ENCODE measurements at regions not wholly inside any gene's neighbourhood (a gene's known extent, or its start where the extent isn't known, plus 50 kb on each side); places are given as distances from the start of the nearest gene placed in this dataset.

DNA sequence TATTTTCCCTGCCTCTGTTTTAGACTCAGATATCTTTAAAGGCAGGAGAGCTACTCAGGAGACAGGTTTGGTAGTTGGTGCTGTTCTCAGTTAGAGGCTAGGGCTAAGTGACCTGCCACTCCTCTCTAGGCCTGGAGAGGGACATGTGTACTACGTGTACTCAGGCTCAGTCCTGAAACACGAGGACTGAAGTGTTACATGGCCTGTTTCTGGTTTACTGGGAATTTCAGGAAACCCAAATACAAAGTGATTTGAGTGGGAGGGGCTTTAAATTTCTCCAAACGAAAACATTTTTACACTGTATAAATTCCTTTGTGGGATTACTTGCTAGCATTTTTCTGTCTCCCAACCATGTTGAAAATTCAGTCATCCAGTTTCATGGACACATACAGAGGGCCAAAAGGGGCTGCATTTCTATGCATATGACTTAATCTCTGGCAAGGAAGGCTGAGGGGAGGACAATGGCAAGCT lies 343.3 kb downstream of the CYP26B1 start:
- DNase-seq = no peak

DNA sequence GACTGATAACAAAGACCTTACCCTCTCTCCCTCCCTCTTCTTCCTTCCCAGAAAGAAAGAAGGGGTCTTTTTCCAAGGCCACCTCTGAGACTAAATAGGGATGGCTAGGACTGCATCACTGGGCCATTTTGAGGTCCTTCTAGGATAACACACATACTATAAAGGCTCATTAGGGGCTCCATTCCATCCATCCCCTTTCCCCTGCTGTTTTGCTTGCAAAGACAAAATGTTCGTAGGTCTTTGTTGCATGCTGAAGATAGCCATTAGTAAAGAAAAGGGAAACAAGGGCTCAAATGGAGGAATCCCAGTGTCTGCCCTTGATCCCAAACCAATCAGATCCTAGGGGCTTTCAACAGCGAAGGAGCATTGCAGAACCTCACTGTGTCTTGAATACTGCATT lies 344.3 kb downstream of the CYP26B1 start:
- DNase-seq = no peak

DNA sequence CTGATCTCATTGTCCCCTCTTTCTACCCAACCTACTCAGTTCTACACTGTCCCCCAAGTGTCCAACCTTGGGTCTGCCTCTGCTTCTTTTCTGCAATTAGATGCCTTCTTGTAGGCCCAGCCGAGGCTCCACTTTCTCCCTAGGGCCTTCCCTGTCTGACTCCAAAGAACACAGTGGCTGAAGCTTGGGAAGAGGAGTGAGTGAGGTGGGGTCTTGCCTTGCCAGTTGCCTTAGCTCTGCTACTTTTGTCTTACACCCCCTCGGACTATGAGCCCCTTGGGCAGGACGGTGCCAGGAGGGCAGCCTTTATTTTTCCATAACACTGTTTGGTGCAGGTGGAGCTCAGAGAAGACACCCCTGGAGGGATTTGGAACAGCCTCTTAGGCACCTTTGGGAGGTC lies 345.1 kb downstream of the CYP26B1 start:
- no peak for DNase-seq

DNA sequence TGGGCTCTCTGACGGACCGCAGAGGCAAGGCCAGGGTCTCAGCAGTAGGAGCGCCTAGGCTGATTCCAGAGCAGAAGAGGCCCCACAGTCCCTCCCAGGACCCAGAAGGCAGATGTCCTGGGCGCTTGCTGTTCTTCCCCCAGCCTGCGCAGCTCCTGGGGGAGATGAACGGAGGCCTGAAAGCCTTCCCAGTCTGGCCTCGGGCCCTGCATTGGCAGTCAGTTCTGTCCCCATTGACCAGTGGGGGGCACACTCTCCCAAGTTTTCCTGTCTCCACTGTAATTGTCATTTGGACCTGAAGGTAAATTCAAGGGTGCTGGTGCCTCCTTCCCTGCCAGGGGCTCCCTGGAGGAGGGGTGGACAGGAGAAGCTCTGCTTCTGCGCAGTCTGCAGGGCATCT lies 345.7 kb downstream of the CYP26B1 start:
- DNase-seq = peak; percentile 16

DNA sequence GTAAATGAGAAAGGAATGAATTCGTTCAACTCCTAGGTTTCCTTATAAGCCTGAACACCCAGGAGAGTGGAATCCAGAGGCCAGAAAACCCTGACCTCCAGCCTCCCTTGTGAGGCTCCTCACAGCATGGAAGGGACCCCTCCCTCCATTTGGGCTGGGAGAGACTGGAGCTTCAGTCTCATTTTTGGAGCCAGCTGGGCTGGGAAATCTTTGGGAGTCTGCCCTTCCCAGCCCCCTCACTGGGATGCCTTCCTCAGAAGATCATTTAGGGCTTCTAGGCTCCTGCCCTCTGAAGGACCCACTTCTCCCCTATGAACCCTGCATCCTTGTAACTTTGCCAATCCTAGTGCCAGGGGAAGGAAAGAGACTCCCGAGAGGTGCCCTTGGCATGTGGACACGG lies 346.1 kb downstream of the CYP26B1 start:
- no peak for DNase-seq

DNA sequence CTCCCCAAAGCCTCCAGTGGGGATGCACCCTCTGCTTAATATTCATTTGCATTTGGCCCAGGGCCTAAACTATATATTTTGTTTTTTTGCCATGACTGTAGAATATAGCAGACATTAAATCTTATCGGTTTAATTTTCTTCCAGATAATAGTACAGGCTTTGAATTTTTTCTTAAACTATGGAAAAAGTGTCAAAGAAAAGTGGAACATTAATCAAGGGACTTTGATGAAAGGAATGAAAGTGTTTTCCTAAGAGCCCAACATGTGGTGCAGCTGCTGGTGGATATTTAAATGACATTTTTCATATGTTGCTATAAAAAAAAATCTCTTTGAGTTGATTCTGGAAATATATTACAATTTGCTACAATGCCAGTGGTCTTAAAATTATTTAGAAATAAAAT lies 346.8 kb downstream of the CYP26B1 start:
- DNase-seq = no peak

DNA sequence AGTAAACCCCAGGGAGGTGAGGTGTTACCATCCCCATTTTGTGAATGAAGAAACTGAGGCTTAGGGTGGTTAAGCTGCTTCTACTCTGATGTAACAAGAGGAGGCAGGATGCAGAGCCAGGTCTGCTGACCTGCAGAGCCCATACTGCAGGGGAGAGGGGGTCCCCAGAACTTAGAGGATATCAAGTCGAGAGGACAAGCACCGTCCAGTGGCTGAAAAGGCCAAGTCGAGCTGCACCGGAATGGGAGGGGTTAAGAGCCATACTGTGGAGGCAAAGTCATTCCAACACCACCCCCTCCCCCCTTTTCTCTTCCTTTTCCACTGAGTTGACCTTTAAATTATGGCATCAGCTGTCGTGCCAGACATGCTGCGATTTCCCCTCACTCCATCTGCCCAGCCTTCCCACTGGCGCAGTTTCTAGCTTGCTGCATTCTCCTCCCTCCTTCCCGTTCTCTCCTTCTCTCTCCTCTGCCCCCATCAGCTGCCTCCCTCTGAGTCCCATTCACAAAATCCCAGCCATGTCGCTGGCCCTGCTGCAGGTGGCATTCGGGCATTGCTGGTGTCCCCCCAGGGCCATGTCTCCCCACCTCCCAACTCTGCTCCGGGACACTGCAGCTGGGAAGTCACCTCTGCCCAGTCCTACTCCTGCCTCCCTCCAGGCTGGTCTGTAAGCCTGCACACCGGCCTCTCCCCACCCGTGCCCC lies 346.9 kb downstream of the DYSF start:
- DNase-seq = no peak

DNA sequence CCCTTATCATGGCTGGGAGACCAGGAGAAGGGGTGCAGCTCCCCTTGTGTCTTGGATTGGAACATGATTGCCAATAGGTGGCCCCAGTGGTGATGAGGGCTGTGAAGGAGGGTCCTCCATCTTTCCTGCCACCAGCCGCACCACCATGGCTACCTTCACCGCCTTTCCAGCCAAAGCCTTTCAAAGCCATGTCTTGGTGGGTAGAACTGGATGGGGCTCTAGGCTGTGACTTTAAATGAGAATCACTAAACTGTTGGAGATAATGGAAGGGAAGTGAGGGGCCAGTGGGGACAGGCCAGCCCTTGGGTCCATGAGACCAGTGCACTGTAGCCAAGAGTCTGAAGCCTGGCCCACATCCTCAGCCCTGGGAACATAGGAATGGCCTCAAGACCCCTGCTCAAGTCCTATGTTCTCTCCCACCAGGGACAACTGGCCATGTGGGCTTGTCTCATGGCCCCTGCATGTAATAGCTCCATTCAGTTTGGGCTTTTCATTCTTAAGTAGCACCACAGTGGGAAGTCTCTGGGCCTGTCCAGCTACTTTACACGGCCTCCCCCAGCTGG lies 345.7 kb downstream of the DYSF start:
- DNase-seq = no peak

DNA sequence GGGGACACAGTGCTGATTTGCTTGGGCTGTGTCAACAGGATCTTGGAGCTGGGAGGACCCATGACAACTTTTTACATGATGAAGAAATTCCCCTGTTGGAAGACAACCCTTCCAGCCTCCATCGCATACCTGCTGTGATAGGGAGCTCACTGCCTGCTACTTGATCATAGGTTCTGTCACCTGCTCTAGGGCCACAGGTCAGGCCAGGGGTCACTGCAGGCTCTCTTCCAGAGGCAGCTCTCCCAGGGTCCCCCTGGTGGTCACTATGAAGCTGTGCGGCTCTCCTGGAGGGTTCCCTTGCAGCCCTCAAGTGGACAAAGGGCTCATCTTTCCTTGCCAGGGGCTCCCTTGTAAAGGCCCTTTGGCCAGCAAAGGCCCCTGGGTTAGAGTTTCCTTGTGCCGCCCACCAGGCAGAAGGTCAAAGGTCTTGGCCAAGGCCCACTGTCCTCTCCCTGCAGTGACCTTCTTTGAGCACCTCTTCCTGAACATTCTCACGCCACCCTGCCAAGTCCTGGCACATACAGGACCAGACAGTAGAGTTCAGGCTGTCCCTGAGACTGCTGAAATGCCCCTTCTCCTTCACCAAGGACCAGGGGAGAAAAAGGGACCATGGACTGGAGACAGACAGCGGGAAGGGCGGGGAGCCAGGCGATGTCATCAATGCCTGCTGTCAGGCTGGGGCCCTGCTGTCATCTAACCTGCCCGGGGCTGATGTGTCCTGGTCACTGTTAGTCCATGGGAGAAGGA lies 345.1 kb downstream of the DYSF start:
- peak; percentile 23 for DNase-seq

DNA sequence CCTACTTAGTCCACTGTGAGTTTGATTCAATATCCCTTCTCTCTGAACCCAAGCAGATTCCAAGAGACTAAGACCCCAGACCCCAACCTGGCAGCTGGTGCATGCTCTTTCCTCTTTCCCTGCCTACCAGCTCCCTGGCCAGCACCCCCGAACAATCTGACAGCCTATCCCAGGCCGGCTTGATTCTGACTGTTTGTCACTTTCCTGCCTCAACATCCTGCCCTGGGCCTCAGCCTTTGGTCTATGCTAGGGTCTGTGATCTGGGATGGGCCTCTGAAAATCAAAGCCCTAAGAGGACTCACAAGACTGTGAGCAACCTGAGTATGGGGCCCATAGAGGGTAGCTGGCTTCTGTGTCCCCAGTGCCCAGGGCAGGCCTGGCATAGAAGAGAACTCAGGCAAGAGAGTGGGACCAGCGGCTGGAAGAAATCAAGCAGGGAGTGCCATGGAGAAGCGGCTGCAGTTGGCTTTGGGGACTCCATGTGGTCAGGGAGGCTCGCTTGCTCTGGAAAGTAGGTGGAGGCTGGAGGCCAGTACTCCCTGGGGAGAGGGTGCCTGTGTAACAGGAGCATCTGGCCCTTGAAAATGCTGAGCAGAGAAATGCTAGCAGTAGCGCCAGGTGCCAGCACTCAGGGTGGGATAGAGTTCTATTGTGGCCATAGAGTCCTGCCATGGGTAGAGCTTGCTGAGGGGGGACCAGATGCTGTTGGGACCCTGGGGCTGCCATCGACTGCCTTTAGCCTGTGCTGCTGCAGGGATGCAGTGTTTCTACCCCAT lies 343.9 kb downstream of the DYSF start:
- DNase-seq = no peak

DNA sequence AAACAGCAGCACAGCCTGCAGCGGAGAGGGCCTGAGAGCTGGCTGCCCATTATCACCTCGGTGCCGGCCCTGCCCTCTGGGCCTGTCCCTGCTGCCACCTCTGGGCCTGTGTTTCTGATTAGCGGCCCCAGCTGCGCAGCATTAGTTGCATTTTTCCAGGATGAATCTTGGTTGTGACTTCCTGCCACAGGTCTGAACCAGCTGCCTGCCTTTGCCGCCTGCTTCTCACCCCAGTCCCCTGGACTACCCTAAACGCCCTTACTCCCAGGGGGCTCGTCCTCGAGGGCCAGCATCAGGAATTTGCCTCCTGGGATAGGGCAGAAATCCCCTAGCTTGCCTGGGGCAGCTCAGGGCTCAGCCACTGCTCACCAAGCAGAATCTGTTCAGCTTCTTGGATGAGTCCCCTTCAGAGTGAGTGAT lies 342.8 kb downstream of the DYSF start:
- DNase-seq = no peak

DNA sequence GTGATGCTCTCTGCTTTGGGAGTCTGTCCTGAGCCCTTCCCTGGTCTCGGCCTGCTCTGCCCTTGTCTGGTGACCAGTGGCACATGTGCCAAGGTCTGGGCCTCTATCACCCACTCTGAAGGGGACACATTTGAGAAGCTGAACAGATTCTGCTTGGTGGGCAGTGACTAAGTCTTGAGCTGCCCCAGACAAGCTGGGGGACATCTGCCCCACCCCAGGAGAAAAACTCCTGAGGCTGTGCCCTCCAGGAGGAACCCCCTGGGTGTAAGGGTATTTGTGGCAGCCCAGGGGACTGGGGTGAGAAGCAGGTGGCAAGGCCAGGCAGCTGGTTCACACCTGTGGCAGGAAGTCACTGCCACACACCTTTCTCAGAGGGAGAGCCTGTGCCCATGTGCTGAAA lies 342.1 kb downstream of the DYSF start:
- DNase-seq = no peak

DNA sequence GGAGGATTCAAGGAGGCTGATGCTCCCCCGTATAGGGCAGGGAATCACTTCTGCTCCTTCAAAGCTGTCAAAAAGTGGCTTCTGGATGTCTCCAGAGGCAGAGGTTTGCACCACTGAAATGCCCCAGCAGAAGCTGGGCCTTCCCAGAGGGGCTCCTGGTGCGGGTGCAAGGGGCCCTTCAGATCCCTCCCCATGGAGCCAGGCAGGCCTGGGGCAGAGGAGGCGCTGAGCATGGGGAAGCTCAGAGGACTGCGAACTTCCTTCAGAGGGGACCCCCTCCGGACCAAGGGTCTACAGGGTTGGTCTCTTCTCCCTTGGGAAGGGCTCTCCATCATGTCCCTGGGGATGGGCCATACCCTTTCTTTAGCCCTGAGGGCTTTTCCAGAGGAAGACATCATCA lies 341.2 kb downstream of the DYSF start:
- no peak for DNase-seq

DNA sequence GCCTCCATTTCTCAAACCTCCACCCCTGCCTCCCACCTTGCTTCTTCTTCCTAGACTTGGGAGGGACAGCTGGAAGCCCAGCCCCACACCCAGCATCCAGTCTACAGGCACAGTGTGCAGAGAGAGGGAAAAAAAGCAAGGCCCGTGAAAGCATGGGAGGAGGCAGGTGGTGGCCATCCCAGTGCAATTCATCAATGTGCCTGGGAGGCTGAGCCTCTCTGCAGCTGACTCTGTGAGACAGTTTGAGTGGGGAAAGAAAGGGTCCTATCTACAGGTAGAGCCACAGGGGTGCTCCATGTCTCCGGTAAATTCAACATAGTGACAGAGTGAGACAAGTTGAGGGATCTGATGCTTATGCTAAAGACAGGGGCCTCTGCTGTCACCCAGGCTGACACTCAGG lies 340.6 kb downstream of the DYSF start:
- no peak for DNase-seq

DNA sequence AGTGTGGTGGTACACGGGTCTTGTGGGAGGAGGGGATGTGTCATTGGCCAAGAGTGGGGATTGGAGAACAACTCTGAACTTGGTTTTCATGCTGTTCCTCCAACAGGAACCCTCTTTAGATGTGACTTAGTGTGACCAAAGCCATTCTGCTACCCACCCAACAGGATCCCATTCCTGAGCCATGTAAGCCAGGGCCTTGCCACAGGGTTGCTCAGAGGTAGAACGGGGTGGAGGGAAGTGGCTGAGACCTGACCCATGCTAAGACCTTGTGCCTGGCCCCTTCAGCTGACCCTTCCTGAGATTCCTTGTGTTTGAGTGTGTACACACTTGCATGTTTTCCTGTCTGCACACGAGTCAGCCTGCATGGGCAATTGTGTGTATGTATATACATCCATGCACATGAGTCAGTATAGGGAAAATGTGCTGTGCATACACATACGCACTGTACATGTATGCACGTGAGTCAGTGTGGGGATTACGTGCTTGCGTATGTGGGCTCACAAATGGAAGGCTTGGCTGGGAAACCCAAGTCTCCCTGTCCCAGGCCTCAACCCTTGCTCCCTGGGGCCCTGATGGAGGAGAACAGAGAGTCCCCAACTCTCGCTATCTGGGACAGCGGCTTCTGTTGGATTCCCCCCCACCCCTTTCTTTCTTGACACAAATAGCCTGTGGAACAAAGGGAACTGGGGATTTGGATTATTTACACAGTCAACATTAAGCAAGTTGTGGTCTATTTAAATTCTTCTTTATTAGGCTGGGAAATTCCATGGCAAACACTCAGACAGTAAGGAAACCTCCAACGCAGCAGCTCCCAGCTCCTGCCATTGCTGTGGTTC lies 339.8 kb downstream of the DYSF start:
- DNase-seq = no peak

DNA sequence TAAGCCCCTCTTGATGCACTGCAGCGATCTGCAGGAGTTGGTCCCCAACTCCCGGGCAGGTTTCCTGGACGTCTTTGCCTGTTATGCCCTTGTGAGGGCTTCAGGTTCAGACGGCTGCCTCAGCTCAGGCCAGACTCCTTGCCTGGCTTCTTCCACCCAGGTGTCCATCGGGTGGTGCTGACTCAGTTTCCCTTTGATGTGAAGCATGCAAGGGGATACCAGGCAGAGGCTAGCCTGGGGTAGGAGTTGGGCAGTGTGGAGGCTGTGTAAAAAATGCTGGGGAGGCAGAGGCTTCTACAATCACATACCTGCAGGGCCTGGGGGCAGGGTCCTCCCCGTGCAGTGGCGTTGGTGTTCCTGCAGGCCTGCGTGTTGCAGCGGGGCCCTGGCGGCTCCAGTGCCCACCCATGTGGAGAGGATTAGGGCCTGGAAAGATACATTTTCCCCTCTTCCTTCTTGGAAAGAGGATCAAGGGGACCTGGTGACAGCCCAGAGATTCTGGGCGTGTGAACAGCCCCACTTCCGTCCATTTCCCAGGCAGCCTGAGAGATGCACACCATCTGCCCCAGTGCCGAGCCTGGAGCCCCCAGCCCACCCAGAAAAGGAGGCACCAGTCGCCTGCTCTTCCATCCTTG lies 338.3 kb downstream of the DYSF start:
- no peak for DNase-seq

DNA sequence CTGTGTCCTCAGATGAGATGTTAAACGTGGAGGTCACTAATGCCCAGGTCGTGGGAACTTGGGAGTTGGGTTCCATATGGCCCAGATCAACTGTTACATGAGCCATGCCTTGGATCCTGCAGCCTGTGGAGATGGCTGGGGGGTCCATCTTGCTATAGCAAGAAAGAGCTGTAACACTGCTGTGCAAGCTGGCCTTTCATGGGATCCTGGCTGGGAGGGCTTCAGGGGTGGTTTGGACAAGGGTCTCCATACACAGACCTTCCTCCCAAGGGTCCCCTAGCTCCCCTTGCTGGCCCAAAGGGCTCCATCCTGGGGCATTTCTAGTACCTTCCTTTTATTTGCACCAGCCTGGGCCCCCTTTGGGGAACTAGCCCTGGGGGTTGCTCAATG lies 337.7 kb downstream of the DYSF start:
- no peak for DNase-seq

DNA sequence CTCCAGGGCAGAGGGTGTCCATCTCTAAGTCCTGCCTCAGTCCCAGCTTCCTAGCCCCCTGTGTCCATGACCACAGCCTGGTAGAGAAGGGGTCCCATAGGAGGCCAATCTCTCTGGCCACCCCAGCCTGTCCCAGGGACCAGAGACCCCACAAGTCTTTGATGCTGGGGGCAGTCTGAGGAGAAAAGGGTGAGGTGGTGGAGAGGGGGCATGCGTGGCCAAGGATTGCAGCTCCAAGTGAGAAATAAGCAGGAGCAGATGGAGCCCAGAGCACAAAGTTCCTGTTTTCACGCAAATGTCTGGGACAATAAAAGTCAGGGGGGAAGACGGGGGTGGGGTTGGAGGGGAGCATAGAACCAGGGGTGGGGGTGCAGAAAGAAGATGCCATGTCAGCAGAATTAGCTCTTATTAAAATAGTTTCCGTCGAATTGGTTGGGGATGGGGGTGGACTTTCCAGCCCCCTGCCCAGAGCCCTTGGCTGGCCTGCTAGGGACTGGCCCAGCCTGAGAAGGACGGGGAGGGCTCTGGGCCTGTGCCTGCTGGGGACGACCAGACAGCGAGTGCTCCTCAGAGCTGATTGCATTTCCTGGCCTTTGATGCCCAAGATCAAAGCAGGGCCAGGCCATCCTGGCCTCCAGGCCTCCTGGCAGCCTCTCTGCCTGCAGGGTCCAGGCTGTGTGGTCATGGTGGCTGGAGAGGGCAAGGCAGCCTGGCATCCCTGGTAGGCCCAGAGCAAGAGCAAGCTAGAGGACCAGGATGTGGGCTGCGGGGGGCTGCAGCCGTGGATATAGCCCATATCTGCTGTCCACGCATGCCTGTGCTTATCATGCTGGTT lies 337.1 kb downstream of the DYSF start:
- DNase-seq = no peak

DNA sequence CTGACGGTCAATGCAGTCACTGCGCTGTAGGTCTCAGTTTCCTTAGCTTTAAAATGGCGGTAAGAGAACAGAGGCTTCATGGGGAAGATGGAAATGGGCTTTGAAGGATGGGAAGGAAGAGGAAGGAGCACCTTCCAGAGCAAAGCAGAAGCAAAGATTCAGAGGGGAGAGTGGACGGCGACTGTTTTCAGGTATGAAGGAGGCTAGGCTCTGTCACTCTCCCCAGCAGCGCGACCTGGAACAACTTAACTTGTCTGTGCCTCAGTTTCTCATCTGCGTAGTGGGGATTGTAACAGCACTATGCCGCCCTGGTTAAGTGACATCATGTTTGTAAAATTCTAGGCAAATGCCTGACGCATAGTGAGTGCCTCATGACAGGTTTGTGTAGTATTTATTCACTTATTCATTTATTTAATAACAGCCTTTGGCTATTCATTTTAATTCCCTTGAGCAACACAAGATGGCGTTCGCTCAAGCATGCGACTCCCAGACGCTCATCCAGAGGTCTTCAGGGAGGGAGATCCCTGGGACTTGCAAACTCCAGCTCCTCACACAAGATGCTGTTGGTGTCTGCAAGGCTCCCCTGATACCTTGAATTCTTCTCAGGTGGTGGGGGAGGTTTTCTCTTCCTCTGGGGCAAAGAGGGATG lies 336.3 kb downstream of the DYSF start:
- DNase-seq = no peak

DNA sequence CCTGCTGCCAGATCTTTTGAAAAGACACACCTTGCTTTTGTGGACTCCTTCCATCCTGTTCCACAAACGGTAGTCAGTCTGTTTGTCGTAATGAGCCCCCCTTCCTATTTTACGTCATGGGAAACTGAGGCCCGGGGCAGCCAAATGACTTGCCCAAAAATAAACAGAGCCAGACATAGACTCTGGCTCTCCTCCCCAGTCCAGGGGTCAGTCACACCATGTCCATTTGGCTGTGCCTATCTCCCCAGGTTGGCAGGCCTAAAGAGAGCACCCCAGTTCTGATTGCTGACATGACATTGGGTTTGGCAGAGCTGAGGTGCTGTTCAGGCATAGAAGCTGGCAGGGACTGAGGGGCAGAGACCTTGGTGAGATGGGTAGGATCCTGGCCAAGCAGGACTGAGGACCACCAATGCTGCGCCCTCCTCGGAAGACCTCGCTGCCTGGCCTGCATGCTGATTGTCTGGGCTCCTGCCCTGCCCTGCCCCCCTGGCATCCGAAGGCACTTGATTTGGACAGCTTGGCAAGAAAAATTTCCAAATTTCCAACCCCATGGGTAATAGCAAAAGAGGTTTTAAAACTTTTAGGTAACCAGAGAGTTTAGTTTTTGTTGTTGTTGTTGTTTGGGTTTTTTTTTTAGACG lies 335.4 kb downstream of the DYSF start:
- DNase-seq = no peak

All from OCI-M1 (cell line).